HG02970 (cell line): ENCODE measurements at regions not wholly inside any gene's neighbourhood (a gene's known extent, or its start where the extent isn't known, plus 50 kb on each side); places are given as distances from the start of the nearest gene placed in this dataset.
"Not testable (repeated sequence)": the region's sequence is repeated elsewhere in the genome, so short reads cannot be mapped to it uniquely, and the experiment has no call there.

Source experiments
- ATAC-seq: cut with Tn5 transposase; IDR thresholded peaks from one replicate; pipeline ENCODE4 v1.9.1; 2021; ENCODE audit warnings: mild to moderate bottlenecking, moderate library complexity, moderate number of reproducible peaks; ENCODE audit not compliant: unreplicated experiment, low FRiP score

- no peak for ATAC-seq
Observed at GRCh38 chr2:104975851-104976250, 62.0 kb upstream of the MRPS9 start.

GRCh38 chr2:104976603-104977120 is 61.2 kb upstream of the MRPS9 start:
- ATAC-seq: peak; percentile 98

- ATAC-seq: no peak
Observed at GRCh38 chr2:104977958-104978357, 59.9 kb upstream of the MRPS9 start.

- not testable (repeated sequence) for ATAC-seq
Observed at GRCh38 chr2:104979786-104980185, 58.1 kb upstream of the MRPS9 start.

- no peak for ATAC-seq
Observed at GRCh38 chr2:104982111-104982510, 55.8 kb upstream of the MRPS9 start.
